ENCODE measurements at regions not wholly inside any gene's neighbourhood (a gene's known extent, or its start where the extent isn't known, plus 50 kb on each side); places are given as distances from the start of the nearest gene placed in this dataset.
A peak's percentile ranks its signal among the peaks of the same experiment; 100 is the strongest.

DNA sequence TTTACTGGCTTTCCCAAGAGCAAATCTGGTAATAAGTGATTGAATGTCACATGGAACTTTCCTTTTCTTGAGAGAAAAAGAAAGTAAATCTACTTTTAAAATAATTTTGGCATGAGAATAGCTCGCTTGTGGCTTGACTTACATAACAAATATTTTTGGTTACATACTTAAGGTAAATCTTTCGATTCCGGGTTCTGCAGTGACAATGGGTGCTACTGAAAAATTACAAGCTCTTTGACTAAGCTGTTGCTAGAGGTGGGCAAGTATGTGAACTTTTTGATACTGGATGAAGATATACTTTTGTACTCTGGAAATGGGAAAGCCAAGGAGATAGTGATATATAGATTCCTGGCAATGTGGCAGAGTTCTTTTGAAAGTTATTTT is 51.9 kb upstream of the OTOL1 start:
- H3K4me3 ChIP-seq (ENCODE audit: low read depth, low read length), result no peak overlapping the region
- TF ChIP-seq, protein P1, sequence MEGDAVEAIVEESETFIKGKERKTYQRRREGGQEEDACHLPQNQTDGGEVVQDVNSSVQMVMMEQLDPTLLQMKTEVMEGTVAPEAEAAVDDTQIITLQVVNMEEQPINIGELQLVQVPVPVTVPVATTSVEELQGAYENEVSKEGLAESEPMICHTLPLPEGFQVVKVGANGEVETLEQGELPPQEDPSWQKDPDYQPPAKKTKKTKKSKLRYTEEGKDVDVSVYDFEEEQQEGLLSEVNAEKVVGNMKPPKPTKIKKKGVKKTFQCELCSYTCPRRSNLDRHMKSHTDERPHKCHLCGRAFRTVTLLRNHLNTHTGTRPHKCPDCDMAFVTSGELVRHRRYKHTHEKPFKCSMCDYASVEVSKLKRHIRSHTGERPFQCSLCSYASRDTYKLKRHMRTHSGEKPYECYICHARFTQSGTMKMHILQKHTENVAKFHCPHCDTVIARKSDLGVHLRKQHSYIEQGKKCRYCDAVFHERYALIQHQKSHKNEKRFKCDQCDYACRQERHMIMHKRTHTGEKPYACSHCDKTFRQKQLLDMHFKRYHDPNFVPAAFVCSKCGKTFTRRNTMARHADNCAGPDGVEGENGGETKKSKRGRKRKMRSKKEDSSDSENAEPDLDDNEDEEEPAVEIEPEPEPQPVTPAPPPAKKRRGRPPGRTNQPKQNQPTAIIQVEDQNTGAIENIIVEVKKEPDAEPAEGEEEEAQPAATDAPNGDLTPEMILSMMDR (IDR thresholded peaks at IDR 0.05; ENCODE audit: insufficient read depth, low read length, missing control alignments), result no peak
- POLR2A ChIA-PET, result no interaction called here
- no peak for DNase-seq (ENCODE audit: low read depth, low spot score)
- CTCF ChIA-PET, result no interaction called here

DNA sequence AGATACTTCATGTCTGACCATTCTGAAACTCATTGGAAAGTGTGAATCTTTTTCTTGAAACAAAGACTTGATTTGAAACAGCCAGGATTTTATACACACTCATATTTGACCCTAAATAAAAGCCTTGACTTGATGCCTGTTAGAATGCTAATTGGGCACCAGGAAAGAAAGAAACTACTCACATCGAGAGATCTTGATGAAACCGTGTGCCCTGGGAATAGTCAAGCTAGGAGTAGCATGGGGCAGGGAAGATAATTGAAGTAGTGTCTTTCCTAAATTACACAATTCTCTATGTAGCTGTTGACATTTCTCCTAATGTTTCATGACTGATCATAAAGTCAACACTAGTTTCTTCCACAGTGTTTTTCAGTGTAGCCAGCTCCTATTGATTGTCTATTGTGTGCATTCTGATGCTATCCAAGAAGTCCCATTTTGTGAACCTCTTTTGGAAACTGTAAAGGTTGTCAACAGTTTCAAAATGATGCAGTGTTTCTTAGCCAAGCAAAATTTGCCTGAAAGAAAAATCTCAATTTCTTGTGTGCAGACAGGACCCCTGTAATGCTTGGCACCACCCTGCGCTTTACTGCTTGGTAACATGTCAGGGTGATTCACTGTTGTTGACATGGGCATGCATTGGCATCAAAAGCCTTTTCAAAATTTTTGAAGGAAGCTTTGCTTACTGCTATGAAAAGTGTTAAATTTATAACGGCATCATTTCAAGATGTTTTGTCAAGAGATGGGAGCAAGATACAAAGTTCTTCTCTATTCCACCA is 52.5 kb upstream of the OTOL1 start:
- ChIA-PET CTCF (no interaction called here), POLR2A (no interaction called here)
- no peak overlapping the region for H3K4me3 ChIP-seq (ENCODE audit: low read depth, low read length)
- DNase-seq (ENCODE audit: low read depth, low spot score), result no peak
- TF ChIP-seq, protein P1 (IDR thresholded peaks at IDR 0.05; ENCODE audit: insufficient read depth, low read length, missing control alignments), result no peak

DNA sequence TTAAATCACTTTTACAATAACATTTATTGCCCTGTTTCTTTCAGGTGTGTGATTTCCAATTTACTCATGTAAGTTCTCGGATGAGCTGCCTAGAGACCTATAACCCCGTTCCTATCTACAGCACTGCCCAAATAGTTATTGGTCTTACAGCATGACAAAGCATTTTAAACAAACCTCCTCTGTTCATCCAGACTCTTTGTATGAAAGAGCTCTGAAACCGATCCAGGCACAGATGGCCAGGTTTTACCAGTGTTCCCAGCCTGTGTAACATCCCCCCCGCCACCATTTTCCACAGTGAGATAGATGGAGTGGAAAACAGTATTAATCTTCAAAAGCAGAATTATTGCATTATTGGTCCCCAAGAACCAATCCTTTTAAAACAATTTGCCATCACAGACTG is 59.0 kb upstream of the SPTSSB start:
- TF ChIP-seq, protein P1 (IDR thresholded peaks at IDR 0.05; ENCODE audit: insufficient read depth, low read length, missing control alignments), result no peak
- ChIA-PET CTCF (no interaction called here), POLR2A (no interaction called here)
- DNase-seq (ENCODE audit: low read depth, low spot score), result no peak
- H3K4me3 ChIP-seq (ENCODE audit: low read depth, low read length), result no peak overlapping the region

DNA sequence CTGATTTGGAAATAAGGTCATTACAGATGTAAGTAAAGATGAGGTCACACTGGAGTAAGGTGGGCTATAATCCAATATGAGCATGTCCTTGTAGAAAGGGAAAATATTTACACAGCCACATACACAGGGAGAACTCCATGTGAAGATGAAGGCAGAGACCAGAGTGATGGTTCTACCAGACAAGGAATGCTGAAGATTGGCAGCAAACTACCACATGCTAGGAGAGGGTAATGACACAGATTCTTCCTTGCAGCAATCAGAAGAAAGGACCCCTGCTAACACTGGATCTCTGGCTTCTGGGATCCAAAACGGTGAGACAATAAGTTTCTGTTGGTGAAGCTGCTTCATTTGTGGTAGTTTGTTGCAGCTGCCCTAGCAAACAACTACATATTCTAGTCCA is 56.0 kb upstream of the SPTSSB start:
- TF ChIP-seq, protein P1 (IDR thresholded peaks at IDR 0.05; ENCODE audit: insufficient read depth, low read length, missing control alignments), result no peak
- POLR2A ChIA-PET, result no interaction called here
- no peak for DNase-seq (ENCODE audit: low read depth, low spot score)
- CTCF ChIA-PET, result interaction anchor here (1.7 kb wide), 1 partner anchor 153 kb away, joined by 5 read pairs; no protein-coding TSS in a partner anchor
- H3K4me3 ChIP-seq (ENCODE audit: low read depth, low read length), result no peak overlapping the region

DNA sequence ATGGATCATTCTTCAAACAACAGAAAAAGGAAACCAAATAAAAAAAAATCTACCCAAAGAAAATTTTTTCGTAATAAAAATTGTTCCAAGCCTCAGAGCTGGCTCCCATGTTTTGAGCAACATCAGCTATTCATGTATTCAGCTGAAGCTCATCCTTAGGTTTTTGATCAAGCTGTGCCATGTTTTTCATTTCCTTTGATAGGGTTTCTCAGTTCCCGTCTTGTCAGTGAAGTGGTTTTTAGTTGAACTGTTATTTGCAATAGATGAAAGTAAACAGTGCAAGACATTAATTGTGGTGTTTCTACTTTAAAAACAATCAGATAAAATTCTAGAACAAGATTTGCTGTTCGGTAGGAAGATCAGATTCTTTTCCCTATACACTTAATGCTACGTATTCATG is 55.4 kb upstream of the SPTSSB start:
- ChIA-PET POLR2A (no interaction called here), CTCF (interaction anchor here (1.1 to 1.8 kb wide), 2 partner anchors 151 to 155 kb away, joined by 3 to 6 read pairs; no protein-coding TSS in a partner anchor)
- no peak overlapping the region for H3K4me3 ChIP-seq (ENCODE audit: low read depth, low read length)
- DNase-seq (ENCODE audit: low read depth, low spot score), result no peak
- TF ChIP-seq, protein P1 (IDR thresholded peaks at IDR 0.05; ENCODE audit: insufficient read depth, low read length, missing control alignments), result no peak

DNA sequence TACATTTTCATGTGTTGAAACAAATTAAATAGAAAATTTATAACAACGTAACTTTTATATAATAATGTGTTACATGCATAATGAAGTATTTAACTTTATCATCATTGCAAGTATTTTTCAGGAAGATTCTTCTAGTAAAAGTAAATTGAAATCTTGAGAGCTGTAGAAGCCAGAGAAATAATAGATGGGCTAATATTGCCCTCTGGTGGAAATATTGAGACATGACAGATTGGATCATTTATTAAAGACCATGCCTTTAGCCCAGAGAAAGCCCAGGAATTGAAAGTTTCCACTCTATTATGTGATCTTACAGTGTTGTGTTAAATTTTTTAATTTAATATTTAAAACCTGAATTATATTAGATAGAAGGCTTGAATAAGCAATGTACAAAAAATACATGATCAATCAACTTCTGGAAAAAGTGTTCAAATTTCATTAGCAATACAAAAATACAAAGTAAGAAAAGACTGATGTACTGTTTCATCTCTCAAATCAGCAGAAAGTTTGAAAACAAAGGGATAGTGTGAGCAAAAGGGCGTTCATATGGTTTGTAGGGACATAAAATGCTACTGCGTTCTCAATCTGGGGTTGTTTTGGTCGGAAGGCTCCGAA is 52.7 kb upstream of the SPTSSB start:
- DNase-seq (ENCODE audit: low read depth, low spot score), result no peak
- ChIA-PET POLR2A (no interaction called here), CTCF (interaction anchor here (0.6 to 4.9 kb wide), 4 partner anchors 15 to 152 kb away, joined by 3 to 41 read pairs (median 12); no protein-coding TSS in a partner anchor)
- no peak overlapping the region for H3K4me3 ChIP-seq (ENCODE audit: low read depth, low read length)
- TF ChIP-seq, protein P1 (IDR thresholded peaks at IDR 0.05; ENCODE audit: insufficient read depth, low read length, missing control alignments), result peak; percentile 30

Data from AG04449 (cell line).